NCI-H226 (cell line): ENCODE measurements at regions not wholly inside any gene's neighbourhood (a gene's known extent, or its start where the extent isn't known, plus 50 kb on each side); places are given as distances from the start of the nearest gene placed in this dataset.

Experiments used
- DNase-seq: peaks from one replicate; pipeline ENCODE4 v3.0.0-alpha.2; 2015

GRCh38 chr4:125440814-125441213, 126.1 kb downstream of the FAT4 start:
- no peak for DNase-seq

- peak; percentile 64 for DNase-seq
Observed at GRCh38 chr4:125444166-125444565, 129.4 kb downstream of the FAT4 start.

- DNase-seq: no peak
Observed at GRCh38 chr4:125445525-125445924, 130.8 kb downstream of the FAT4 start.

- DNase-seq: no peak
Observed at GRCh38 chr4:125447551-125448290, 133.0 kb downstream of the FAT4 start.

- DNase-seq: no peak
Observed at GRCh38 chr4:125456075-125456474, 141.3 kb downstream of the FAT4 start.

- no peak for DNase-seq
Observed at GRCh38 chr4:125459531-125459930, 144.8 kb downstream of the FAT4 start.

- no peak for DNase-seq
Observed at GRCh38 chr4:125461676-125462363, 147.1 kb downstream of the FAT4 start.

- no peak for DNase-seq
Observed at GRCh38 chr4:125464146-125464545, 149.4 kb downstream of the FAT4 start.

GRCh38 chr4:125481334-125482045, 166.7 kb downstream of the FAT4 start:
- DNase-seq: no peak

GRCh38 chr4:125482822-125483221, 168.1 kb downstream of the FAT4 start:
- no peak for DNase-seq

- DNase-seq: no peak
Observed at GRCh38 chr4:125483278-125483677, 168.5 kb downstream of the FAT4 start.

GRCh38 chr4:125484912-125485311, 170.2 kb downstream of the FAT4 start:
- DNase-seq: no peak

- no peak for DNase-seq
Observed at GRCh38 chr4:125486351-125486750, 171.6 kb downstream of the FAT4 start.

- no peak for DNase-seq
Observed at GRCh38 chr4:125489952-125490690, 175.4 kb downstream of the FAT4 start.

GRCh38 chr4:125492957-125493356, 178.2 kb downstream of the FAT4 start:
- no peak for DNase-seq

GRCh38 chr4:125497861-125498260, 183.1 kb downstream of the FAT4 start:
- DNase-seq: no peak

- DNase-seq: no peak
Observed at GRCh38 chr4:125498981-125499380, 184.2 kb downstream of the FAT4 start.

GRCh38 chr4:125501090-125501489, 186.3 kb downstream of the FAT4 start:
- no peak for DNase-seq

GRCh38 chr4:125501568-125501967, 186.8 kb downstream of the FAT4 start:
- no peak for DNase-seq

- DNase-seq: no peak
Observed at GRCh38 chr4:125505621-125506020, 190.9 kb downstream of the FAT4 start.

GRCh38 chr4:125507141-125507540, 192.4 kb downstream of the FAT4 start:
- no peak for DNase-seq

- DNase-seq: no peak
Observed at GRCh38 chr4:125511715-125512114, 197.0 kb downstream of the FAT4 start.

GRCh38 chr4:125515016-125515415, 200.3 kb downstream of the FAT4 start:
- no peak for DNase-seq
